B cell (primary cell): ENCODE measurements at regions not wholly inside any gene's neighbourhood (a gene's known extent, or its start where the extent isn't known, plus 50 kb on each side); places are given as distances from the start of the nearest gene placed in this dataset.

Source experiments
- ATAC-seq: fragments of 200-7000 bp; cut with Tn5 transposase; one replicate; pipeline ENCODE4 v1.10.0; 2021; ENCODE audit warnings: low read depth, mild to moderate bottlenecking, moderate number of reproducible peaks, moderate library complexity
- CTCF ChIA-PET: fragments of 350-600 bp; sonication (Branson Sonifier 250); formaldehyde crosslinking; loops from one replicate; lab custom pipeline; 2021; ENCODE audit warnings: antibody characterized with exemption, inconsistent platforms; lab: Charles Lee
- POLR2A ChIA-PET: fragments of 350-600 bp; sonication (Branson Sonifier 250); formaldehyde crosslinking; loops from one replicate; lab custom pipeline; 2021; ENCODE audit warnings: antibody characterized with exemption; lab: Charles Lee
- DNase-seq: peaks from one replicate; pipeline ENCODE4 v3.0.0; 2013
- H2AFZ ChIP-seq: 2 replicates; pipeline ENCODE4 v1.6.1; 2012; ENCODE audit warnings: mild to moderate bottlenecking, low read depth, low read length; ENCODE audit not compliant: insufficient read depth, poor library complexity, severe bottlenecking
- H3K27ac ChIP-seq, 2 donors: 1 replicate in 1 of 2; 2 replicates in 1 of 2; pipeline ENCODE4 v1.5.1; 2012 to 2013; ENCODE audit warnings: low read length in 2 of 2, mild to moderate bottlenecking in 2 of 2, moderate library complexity in 1 of 2
- H3K27me3 ChIP-seq, 4 experiments: fragments of 200-600 bp in 1 of 4; sonication (generic) in 1 of 4; replicated peaks in 1 of 4; 1 replicate in 2 of 4; 2 replicates in 2 of 4; pipeline versions ENCODE4 v1.6.1 to v1.7.0; 2013 to 2016; ENCODE audit warnings: low read length in 3 of 4, mild to moderate bottlenecking in 2 of 4, mixed read lengths in 1 of 4, moderate library complexity in 1 of 4; ENCODE audit not compliant: insufficient read depth in 4 of 4, control insufficient read depth in 3 of 4; ENCODE audit errors: control extremely low read depth in 1 of 4
- H3K36me3 ChIP-seq, 2 experiments: replicated peaks in 1 of 2; 1 replicate in 1 of 2; 2 replicates in 1 of 2; pipeline versions ENCODE4 v1.6.1 to v1.7.1; 2013; ENCODE audit warnings: low read length in 1 of 2; ENCODE audit not compliant: insufficient read depth in 2 of 2, control insufficient read depth in 1 of 2; ENCODE audit errors: control extremely low read depth in 1 of 2, extremely low read depth in 1 of 2
- H3K4me1 ChIP-seq, 2 donors: fragments of 200-600 bp in 1 of 2; sonication (generic) in 1 of 2; 1 replicate in 1 of 2; 2 replicates in 1 of 2; pipeline versions ENCODE4 v1.5.1 to v1.6.1; 2013 to 2017; ENCODE audit warnings: low read length in 2 of 2; ENCODE audit not compliant: control insufficient read depth in 2 of 2, insufficient read depth in 2 of 2
- H3K4me2 ChIP-seq: replicated peaks from 2 replicates; pipeline ENCODE3; 2012; ENCODE audit warnings: mild to moderate bottlenecking, low read depth, low read length; ENCODE audit not compliant: poor library complexity, severe bottlenecking
- H3K4me3 ChIP-seq, 5 experiments: fragments of 200-600 bp in 1 of 5; sonication (generic) in 1 of 5; 1 replicate in 3 of 5; 2 replicates in 2 of 5; pipeline versions ENCODE4 v1.5.1 to v1.7.0; 2011 to 2016; ENCODE audit warnings: low read length in 4 of 5, mild to moderate bottlenecking in 4 of 5, low read depth in 2 of 5, control low read depth in 1 of 5, moderate library complexity in 1 of 5; ENCODE audit not compliant: insufficient read depth in 1 of 5; ENCODE audit errors: control extremely low read depth in 1 of 5, extremely low read depth in 1 of 5
- H3K79me2 ChIP-seq: fragments of 200-600 bp; sonication (generic); one replicate; pipeline ENCODE4 v1.6.0; 2016; ENCODE audit warnings: low read length; ENCODE audit not compliant: control insufficient read depth, insufficient read depth
- H3K9ac ChIP-seq: fragments of 200-600 bp; sonication (generic); 2 replicates; pipeline ENCODE4 v1.6.1; 2017; ENCODE audit warnings: mild to moderate bottlenecking, low read length, moderate library complexity
- H3K9me3 ChIP-seq, 3 donors: one replicate each; pipeline versions ENCODE4 v1.6.1 to v1.7.1; 2013; ENCODE audit warnings: low read length in 2 of 3; ENCODE audit not compliant: control insufficient read depth in 2 of 3, insufficient read depth in 1 of 3; ENCODE audit errors: control extremely low read depth in 1 of 3
- H4K20me1 ChIP-seq: 2 replicates; pipeline ENCODE4 v1.6.0; 2012; ENCODE audit warnings: mild to moderate bottlenecking, low read length; ENCODE audit not compliant: insufficient read depth, control insufficient read depth, poor library complexity, severe bottlenecking
- H3K27ac Mint-ChIP-seq: one replicate; pipeline ENCODE4 v1.8.0; 2021; ENCODE audit warnings: mixed read lengths
- H3K27me3 Mint-ChIP-seq: one replicate; pipeline ENCODE4 v1.8.0; 2021; ENCODE audit warnings: mixed read lengths
- H3K4me1 Mint-ChIP-seq: one replicate; pipeline ENCODE4 v1.8.0; 2021; ENCODE audit warnings: mixed read lengths
- H3K4me3 Mint-ChIP-seq: one replicate; pipeline ENCODE4 v1.8.0; 2021; ENCODE audit warnings: mixed read lengths
- H3K9me3 Mint-ChIP-seq: one replicate; pipeline ENCODE4 v1.8.0; 2022; ENCODE audit warnings: mixed read lengths; ENCODE audit not compliant: insufficient read depth
- CTCF ChIP-seq: fragments of 200-600 bp; IDR thresholded peaks from one replicate; pipeline ENCODE4 v1.8.0; 2022; ENCODE audit warnings: antibody characterized with exemption, mild to moderate bottlenecking
- EZH2 ChIP-seq: IDR thresholded peaks from 2 replicates; pipeline ENCODE4 v1.6.1; 2012; ENCODE audit warnings: borderline replicate concordance, low read depth, mild to moderate bottlenecking, moderate library complexity, low read length; ENCODE audit not compliant: insufficient read depth, poor library complexity, severe bottlenecking
- WGBS: methylation state at CpG from one replicate; pipeline ENCODE4 v1.1.5; 2013; ENCODE audit warnings: missing lambda C conversion rate; ENCODE audit not compliant: insufficient coverage; 5-methylcytosine and 5-hydroxymethylcytosine counted together
- intact Hi-C: fragments of 100-400 bp; cut with micrococcal nuclease; formaldehyde crosslinking; loops from one replicate; pipeline ENCODE4 v1.10.0; 2022

GRCh38 chr6:41471064-41471895 is 74.9 kb upstream of the FOXP4 start:
- no peaks in the 10 kb centered on the region for H3K79me2 ChIP-seq
- H3K27ac ChIP-seq: no peak overlapping the region
- H3K9me3 ChIP-seq: peaks cover 0 to 8% (median 0%) of the 10 kb centered on the region in 3 donors
- H3K27me3 Mint-ChIP-seq: peaks cover 72% of the 10 kb centered on the region
- H3K27me3 ChIP-seq: peaks cover 0 to 48% (median 15%) of the 10 kb centered on the region in 4 experiments
- no peak overlapping the region for H3K4me3 ChIP-seq
- DNase-seq (no peak), ATAC-seq (no peak)
- ChIA-PET POLR2A (interaction anchor here (0.6 to 0.7 kb wide), 3 partner anchors 9 to 86 kb away, joined by 3 to 7 read pairs (median 6); no protein-coding TSS in a partner anchor), CTCF (interaction anchor here (1.0 kb wide), 1 partner anchor 89 kb away, joined by 3 read pairs; no protein-coding TSS in a partner anchor)
- no peaks in the 10 kb centered on the region for H3K36me3 ChIP-seq
- H3K9ac ChIP-seq: peak overlapping the region; percentile 30
- H4K20me1 ChIP-seq: no peaks in the 10 kb centered on the region
- no peak overlapping the region for H3K27ac Mint-ChIP-seq
- no peak for TF ChIP-seq CTCF
- no peak for TF ChIP-seq EZH2
- peaks cover 9% of the 10 kb centered on the region for H3K4me1 Mint-ChIP-seq
- H2AFZ ChIP-seq: peak overlapping the region; percentile 50
- 63% methylated on average over 8 of the region's 13 CpGs for WGBS
- intact Hi-C loops: no loop called here
- peak overlapping the region; percentile 75 for H3K4me2 ChIP-seq
- H3K9me3 Mint-ChIP-seq: no peaks in the 10 kb centered on the region
- peak overlapping the region; percentile 51 for H3K4me3 Mint-ChIP-seq
- peaks cover 13 to 15% of the 10 kb centered on the region in 2 donors for H3K4me1 ChIP-seq
